RWPE1 (cell line): ENCODE measurements at regions not wholly inside any gene's neighbourhood (a gene's known extent, or its start where the extent isn't known, plus 50 kb on each side); places are given as distances from the start of the nearest gene placed in this dataset.

Experiments
- CTCF ChIA-PET: fragments of 350-600 bp; sonication (Branson Sonifier 250); formaldehyde crosslinking; extraction: SDS; loops from one replicate; lab custom pipeline; 2021; lab: Yijun Ruan, JAX
- POLR2A ChIA-PET: fragments of 400-600 bp; formaldehyde crosslinking; extraction: SDS; loops from one replicate; lab custom pipeline; 2020; ENCODE audit warnings: antibody characterized with exemption; ENCODE audit not compliant: low non-redundant PET; lab: Yijun Ruan, JAX
- DNase-seq: peaks from one replicate; pipeline ENCODE4 v3.0.0; 2012; ENCODE audit warnings: low spot score
- H3K27ac ChIP-seq: fragments of 450-650 bp; 2 replicates; pipeline ENCODE4 v1.5.1; 2017
- CTCF ChIP-seq: fragments of 450-650 bp; conservative IDR thresholded peaks from 2 replicates; pipeline ENCODE4 v1.5.1; 2017; ENCODE audit warnings: low read depth, mild to moderate bottlenecking

DNA sequence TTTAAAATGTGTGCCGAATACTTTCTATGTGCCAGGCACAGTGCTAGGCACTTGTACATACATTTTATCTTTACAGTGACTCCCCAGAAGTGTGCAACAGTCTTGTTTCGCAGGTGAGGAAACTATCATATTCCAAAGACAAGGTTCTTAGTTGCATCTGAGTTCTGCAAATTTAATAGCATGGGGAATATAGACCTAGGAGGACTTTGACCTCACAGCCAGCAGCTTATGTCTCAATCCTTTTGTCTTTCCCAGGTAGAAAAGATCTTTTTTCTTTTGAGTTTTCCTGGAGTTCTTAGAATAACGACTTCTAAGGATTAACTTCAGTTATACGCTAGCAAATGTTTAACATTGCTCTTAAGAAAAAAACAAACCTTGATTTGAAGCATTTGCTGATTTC is 482.8 kb upstream of the ZMIZ1 start:
- no peak for TF ChIP-seq CTCF
- no peak overlapping the region for H3K27ac ChIP-seq
- ChIA-PET POLR2A (no interaction called here), CTCF (no interaction called here)
- no peak for DNase-seq

DNA sequence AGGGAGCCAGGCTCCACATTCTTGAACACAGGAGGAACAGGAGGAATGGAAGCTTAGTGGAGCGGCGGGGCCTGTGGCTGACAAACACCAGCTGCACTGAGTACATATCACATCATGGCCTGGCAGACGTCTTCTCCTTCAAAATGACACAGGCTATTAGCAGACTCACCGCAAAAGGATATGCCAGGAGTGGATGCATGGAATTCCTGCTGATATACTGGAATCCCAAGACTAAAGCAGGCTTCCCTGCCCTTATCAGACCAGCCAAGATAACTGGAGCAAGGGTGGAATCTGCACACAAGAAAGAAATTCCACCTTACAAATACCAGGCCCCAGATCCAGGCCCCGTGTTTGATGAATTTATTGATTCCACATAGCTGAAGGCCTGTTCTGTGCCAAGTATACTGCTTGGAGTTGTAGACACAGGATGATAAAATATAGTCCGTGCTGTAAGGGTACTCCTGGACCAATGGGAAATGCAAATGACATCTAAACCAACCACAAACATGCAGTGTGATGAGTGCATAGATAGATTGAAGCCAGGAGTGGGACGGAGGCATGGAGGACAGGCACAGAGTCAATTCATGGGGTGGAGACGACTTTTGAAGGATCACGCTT is 480.5 kb upstream of the ZMIZ1 start:
- CTCF ChIA-PET, result interaction anchor here (0.6 to 0.8 kb wide), 3 partner anchors 17 to 280 kb away, joined by 3 to 5 read pairs (median 3); no protein-coding TSS in a partner anchor
- DNase-seq, result no peak
- no peak for TF ChIP-seq CTCF
- POLR2A ChIA-PET, result no interaction called here
- H3K27ac ChIP-seq, result no peak overlapping the region

DNA sequence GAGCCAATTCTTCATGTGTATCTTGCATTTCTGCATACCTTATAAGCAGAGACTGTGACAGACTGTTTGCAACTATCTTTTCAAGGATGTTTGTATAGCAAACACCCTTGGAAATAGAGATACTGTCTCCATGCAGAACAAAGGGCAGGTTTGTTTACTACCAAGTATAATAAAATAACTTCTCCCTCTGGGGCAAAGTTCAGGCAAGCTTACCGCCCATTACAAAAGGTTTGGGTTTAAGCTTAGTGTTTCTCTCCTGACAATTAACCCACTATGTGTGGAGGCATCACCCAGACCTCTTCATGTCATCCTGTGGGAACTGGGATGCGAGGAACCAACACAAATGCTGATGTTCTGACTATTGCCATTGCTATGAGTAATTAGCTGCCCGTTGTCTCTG is 479.1 kb upstream of the ZMIZ1 start:
- TF ChIP-seq CTCF, result no peak
- no peak for DNase-seq
- H3K27ac ChIP-seq, result no peak overlapping the region
- POLR2A ChIA-PET, result no interaction called here
- CTCF ChIA-PET, result no interaction called here

- no peak overlapping the region for H3K27ac ChIP-seq
- ChIA-PET POLR2A (no interaction called here), CTCF (no interaction called here)
- no peak for DNase-seq
- no peak for TF ChIP-seq CTCF
Measured at GRCh38 chr10:78591066-78591465, 477.7 kb upstream of the ZMIZ1 start.

DNA sequence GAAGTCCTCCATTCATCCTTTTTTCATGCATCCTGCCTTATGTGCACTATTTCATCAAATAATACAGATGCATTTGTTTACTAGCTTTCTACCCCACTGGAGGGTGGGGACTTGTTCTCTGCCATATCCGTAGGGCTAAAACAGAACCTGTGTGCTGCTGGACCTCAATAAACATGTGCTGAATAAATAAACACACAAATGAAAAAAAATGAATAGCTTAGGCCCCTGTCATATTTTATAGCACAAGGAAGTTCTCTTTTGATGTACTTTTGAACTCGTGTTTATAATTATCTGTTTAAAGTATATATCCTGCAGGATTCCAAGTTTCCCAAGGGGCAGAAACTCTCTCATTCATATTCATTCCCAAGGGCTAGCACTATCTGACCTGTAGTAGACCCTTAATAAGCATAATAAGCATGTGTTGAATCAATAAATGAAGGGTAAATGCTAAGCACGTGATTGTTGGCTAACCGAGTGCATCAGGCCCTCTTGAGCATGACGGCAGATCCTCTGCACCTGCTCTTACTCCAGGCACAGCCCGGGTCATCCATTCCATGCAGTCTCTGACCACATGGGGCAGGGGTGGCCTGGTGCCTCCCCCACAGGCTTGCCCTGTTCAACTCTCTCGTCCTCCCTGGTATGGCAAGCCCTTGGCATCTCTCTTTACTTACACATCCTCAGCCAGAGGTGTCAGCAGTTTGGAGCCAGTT is 474.1 kb upstream of the ZMIZ1 start:
- POLR2A ChIA-PET, result no interaction called here
- CTCF ChIA-PET, result no interaction called here
- DNase-seq, result no peak
- H3K27ac ChIP-seq, result no peak overlapping the region
- no peak for TF ChIP-seq CTCF

- DNase-seq, result no peak
- ChIA-PET CTCF (no interaction called here), POLR2A (no interaction called here)
- no peak overlapping the region for H3K27ac ChIP-seq
- TF ChIP-seq CTCF, result no peak
Measured at GRCh38 chr10:78595269-78595619, 473.5 kb upstream of the ZMIZ1 start.
